WTC11 (cell line): ENCODE measurements at regions not wholly inside any gene's neighbourhood (a gene's known extent, or its start where the extent isn't known, plus 50 kb on each side); places are given as distances from the start of the nearest gene placed in this dataset.

Experiments used
- ATAC-seq: fragments of 200-7000 bp; cut with Tn5 transposase; 2 replicates; pipeline ENCODE4 v1.10.0; 2021; ENCODE audit warnings: mild to moderate bottlenecking, moderate library complexity
- CTCF ChIA-PET: fragments of 300-600 bp; sonication (Branson Sonifier 250); formaldehyde crosslinking; loops from one replicate; lab custom pipeline; 2021; ENCODE audit warnings: antibody characterized with exemption; lab: Charles Lee
- POLR2A ChIA-PET: fragments of 350-600 bp; sonication (Branson Sonifier 250); formaldehyde crosslinking; loops from one replicate; lab custom pipeline; 2021; ENCODE audit warnings: antibody characterized with exemption; lab: Charles Lee
- DNase-seq: peaks from one replicate; pipeline ENCODE4 v3.0.0; 2021; ENCODE audit warnings: low spot score
- H3K27ac Mint-ChIP-seq: 2 replicates; pipeline ENCODE4 v1.8.0; 2021; ENCODE audit warnings: mixed read lengths
- H3K27me3 Mint-ChIP-seq: 2 replicates; pipeline ENCODE4 v1.8.0; 2021; ENCODE audit warnings: low read depth, mild to moderate bottlenecking, moderate library complexity, mixed read lengths
- H3K36me3 Mint-ChIP-seq: 2 replicates; pipeline ENCODE4 v1.8.0; 2021; ENCODE audit warnings: mixed read lengths
- H3K4me1 Mint-ChIP-seq: 2 replicates; pipeline ENCODE4 v1.8.0; 2022; ENCODE audit warnings: mixed read lengths
- H3K4me3 Mint-ChIP-seq: 2 replicates; pipeline ENCODE4 v1.8.0; 2021; ENCODE audit warnings: mild to moderate bottlenecking, moderate library complexity, mixed read lengths
- H3K9me3 Mint-ChIP-seq: 2 replicates; pipeline ENCODE4 v1.8.0; 2021; ENCODE audit warnings: mixed read lengths
- GRHL2 ChIP-seq: fragments of 250-450 bp; sonication (Bioruptor Pico); IDR thresholded peaks from 2 replicates; pipeline ENCODE4 v1.8.0; 2022; ENCODE audit warnings: mild to moderate bottlenecking, moderate library complexity; ENCODE audit not compliant: insufficient replicate concordance, severe bottlenecking
- GTF2I ChIP-seq: fragments of 250-450 bp; sonication (Bioruptor Pico); conservative IDR thresholded peaks from 2 replicates; pipeline ENCODE4 v1.4.0; 2021; ENCODE audit warnings: mild to moderate bottlenecking
- IRF2 ChIP-seq: sonication (generic); formaldehyde crosslinking; IDR thresholded peaks from 2 replicates; pipeline ENCODE4 v1.8.0; 2022; ENCODE audit warnings: low read depth, missing genetic modification reagents, borderline replicate concordance
- JAZF1 ChIP-seq: fragments of 250-450 bp; sonication (Bioruptor Pico); IDR thresholded peaks from 2 replicates; pipeline ENCODE4 v1.9.0; 2021; ENCODE audit warnings: moderate library complexity, mild to moderate bottlenecking, inconsistent platforms
- MXD4 ChIP-seq: fragments of 250-450 bp; sonication (Bioruptor Pico); IDR thresholded peaks from 2 replicates; pipeline ENCODE4 v1.8.0; 2021; ENCODE audit warnings: mild to moderate bottlenecking, moderate library complexity, borderline replicate concordance
- NFE2L1 ChIP-seq: sonication (generic); formaldehyde crosslinking; IDR thresholded peaks from 2 replicates; pipeline ENCODE4 v1.8.1; 2023; ENCODE audit warnings: missing genetic modification reagents
- RELA ChIP-seq: sonication (generic); formaldehyde crosslinking; IDR thresholded peaks from 2 replicates; pipeline ENCODE4 v1.8.1; 2022; ENCODE audit warnings: missing genetic modification reagents, mild to moderate bottlenecking, borderline replicate concordance
- ZNF121 ChIP-seq: sonication (generic); formaldehyde crosslinking; IDR thresholded peaks from 2 replicates; pipeline ENCODE4 v1.8.0; 2023; ENCODE audit warnings: missing genetic modification reagents
- ZNF219 ChIP-seq: sonication (generic); formaldehyde crosslinking; IDR thresholded peaks from 2 replicates; pipeline ENCODE4 v1.8.0; 2023; ENCODE audit warnings: missing genetic modification reagents, mild to moderate bottlenecking, borderline replicate concordance
- ZNF396 ChIP-seq: fragments of 250-450 bp; sonication (Bioruptor Pico); IDR thresholded peaks from 2 replicates; pipeline ENCODE4 v1.8.0; 2021; ENCODE audit warnings: mild to moderate bottlenecking, moderate library complexity, borderline replicate concordance
- TF ChIP-seq, protein P1 (sequence below): fragments of 250-450 bp; sonication (Bioruptor Pico); IDR thresholded peaks from 2 replicates; pipeline ENCODE4 v1.9.0; 2021; ENCODE audit warnings: mild to moderate bottlenecking
- TF ChIP-seq, protein P2 (sequence below): sonication (generic); formaldehyde crosslinking; IDR thresholded peaks from 2 replicates; pipeline ENCODE4 v1.8.0; 2022; ENCODE audit warnings: missing genetic modification reagents
- TF ChIP-seq, protein P3 (sequence below): sonication (generic); formaldehyde crosslinking; IDR thresholded peaks from 2 replicates; pipeline ENCODE4 v1.8.0; 2022; ENCODE audit warnings: mild to moderate bottlenecking, missing genetic modification reagents
- TF ChIP-seq, protein P4 (sequence below): sonication (generic); formaldehyde crosslinking; IDR thresholded peaks from 2 replicates; pipeline ENCODE4 v1.8.1; 2022; ENCODE audit warnings: mild to moderate bottlenecking, missing genetic modification reagents, moderate library complexity, borderline replicate concordance
- TF ChIP-seq, protein P5 (sequence below): sonication (generic); formaldehyde crosslinking; IDR thresholded peaks from 2 replicates; pipeline ENCODE4 v1.8.0; 2023; ENCODE audit warnings: missing genetic modification reagents
- TF ChIP-seq, protein P6 (sequence below): sonication (generic); formaldehyde crosslinking; IDR thresholded peaks from 2 replicates; pipeline ENCODE4 v1.8.1; 2022; ENCODE audit warnings: low read depth, missing genetic modification reagents, borderline replicate concordance
- TF ChIP-seq, protein P7 (sequence below): fragments of 250-450 bp; sonication (Bioruptor Pico); IDR thresholded peaks from 2 replicates; pipeline ENCODE4 v1.8.0; 2021; ENCODE audit warnings: mild to moderate bottlenecking
- TF ChIP-seq, protein P8 (sequence below): sonication (generic); formaldehyde crosslinking; IDR thresholded peaks from 2 replicates; pipeline ENCODE4 v1.8.0; 2022; ENCODE audit warnings: mild to moderate bottlenecking, missing genetic modification reagents

DNA sequence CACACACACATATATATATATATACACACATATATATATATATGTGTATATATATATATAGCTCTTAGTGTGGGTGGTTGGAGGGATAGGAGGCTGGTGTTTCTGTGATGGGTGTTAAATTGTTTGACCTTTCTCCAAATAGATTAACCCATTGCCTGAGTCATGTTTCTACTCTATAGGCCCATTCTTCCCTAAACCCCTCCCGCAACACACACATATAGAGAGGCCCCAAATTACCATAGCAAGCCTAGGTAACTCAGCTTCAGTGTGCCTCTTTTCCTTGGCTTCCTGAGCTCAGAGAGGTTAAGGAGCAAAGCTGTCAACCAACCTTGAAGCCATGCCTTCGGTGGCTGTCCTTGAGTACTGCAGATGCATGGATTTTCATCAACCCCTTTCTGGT lies 98.7 kb upstream of the ADO start:
- peak; percentile 39; the same call in 1 of the 2 replicates for ATAC-seq
- no peak overlapping the region for H3K4me3 Mint-ChIP-seq
- no peak overlapping the region for H3K27ac Mint-ChIP-seq
- H3K27me3 Mint-ChIP-seq, result no peaks in the 10 kb centered on the region; the same call in 1 of the 2 replicates
- ChIA-PET CTCF (interaction anchor here (1.5 kb wide), 1 partner anchor 113 kb away, joined by 3 read pairs; no protein-coding TSS in a partner anchor), POLR2A (no interaction called here)
- H3K36me3 Mint-ChIP-seq, result no peaks in the 10 kb centered on the region
- peaks cover 4% of the 10 kb centered on the region for H3K4me1 Mint-ChIP-seq
- TF ChIP-seq ZNF121 (CRISPR knock-in tag) (no peak), RELA (no peak), JAZF1 (CRISPR knock-in tag) (no peak), MXD4 (CRISPR knock-in tag) (no peak), ZNF219 (CRISPR knock-in tag) (no peak), IRF2 (CRISPR knock-in tag) (no peak)
- TF ChIP-seq, protein P1, sequence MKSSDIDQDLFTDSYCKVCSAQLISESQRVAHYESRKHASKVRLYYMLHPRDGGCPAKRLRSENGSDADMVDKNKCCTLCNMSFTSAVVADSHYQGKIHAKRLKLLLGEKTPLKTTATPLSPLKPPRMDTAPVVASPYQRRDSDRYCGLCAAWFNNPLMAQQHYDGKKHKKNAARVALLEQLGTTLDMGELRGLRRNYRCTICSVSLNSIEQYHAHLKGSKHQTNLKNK (CRISPR knock-in tag), result no peak
- TF ChIP-seq, protein P2, sequence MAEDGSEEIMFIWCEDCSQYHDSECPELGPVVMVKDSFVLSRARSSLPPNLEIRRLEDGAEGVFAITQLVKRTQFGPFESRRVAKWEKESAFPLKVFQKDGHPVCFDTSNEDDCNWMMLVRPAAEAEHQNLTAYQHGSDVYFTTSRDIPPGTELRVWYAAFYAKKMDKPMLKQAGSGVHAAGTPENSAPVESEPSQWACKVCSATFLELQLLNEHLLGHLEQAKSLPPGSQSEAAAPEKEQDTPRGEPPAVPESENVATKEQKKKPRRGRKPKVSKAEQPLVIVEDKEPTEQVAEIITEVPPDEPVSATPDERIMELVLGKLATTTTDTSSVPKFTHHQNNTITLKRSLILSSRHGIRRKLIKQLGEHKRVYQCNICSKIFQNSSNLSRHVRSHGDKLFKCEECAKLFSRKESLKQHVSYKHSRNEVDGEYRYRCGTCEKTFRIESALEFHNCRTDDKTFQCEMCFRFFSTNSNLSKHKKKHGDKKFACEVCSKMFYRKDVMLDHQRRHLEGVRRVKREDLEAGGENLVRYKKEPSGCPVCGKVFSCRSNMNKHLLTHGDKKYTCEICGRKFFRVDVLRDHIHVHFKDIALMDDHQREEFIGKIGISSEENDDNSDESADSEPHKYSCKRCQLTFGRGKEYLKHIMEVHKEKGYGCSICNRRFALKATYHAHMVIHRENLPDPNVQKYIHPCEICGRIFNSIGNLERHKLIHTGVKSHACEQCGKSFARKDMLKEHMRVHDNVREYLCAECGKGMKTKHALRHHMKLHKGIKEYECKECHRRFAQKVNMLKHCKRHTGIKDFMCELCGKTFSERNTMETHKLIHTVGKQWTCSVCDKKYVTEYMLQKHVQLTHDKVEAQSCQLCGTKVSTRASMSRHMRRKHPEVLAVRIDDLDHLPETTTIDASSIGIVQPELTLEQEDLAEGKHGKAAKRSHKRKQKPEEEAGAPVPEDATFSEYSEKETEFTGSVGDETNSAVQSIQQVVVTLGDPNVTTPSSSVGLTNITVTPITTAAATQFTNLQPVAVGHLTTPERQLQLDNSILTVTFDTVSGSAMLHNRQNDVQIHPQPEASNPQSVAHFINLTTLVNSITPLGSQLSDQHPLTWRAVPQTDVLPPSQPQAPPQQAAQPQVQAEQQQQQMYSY (CRISPR knock-in tag), result no peak
- TF ChIP-seq, protein P3, sequence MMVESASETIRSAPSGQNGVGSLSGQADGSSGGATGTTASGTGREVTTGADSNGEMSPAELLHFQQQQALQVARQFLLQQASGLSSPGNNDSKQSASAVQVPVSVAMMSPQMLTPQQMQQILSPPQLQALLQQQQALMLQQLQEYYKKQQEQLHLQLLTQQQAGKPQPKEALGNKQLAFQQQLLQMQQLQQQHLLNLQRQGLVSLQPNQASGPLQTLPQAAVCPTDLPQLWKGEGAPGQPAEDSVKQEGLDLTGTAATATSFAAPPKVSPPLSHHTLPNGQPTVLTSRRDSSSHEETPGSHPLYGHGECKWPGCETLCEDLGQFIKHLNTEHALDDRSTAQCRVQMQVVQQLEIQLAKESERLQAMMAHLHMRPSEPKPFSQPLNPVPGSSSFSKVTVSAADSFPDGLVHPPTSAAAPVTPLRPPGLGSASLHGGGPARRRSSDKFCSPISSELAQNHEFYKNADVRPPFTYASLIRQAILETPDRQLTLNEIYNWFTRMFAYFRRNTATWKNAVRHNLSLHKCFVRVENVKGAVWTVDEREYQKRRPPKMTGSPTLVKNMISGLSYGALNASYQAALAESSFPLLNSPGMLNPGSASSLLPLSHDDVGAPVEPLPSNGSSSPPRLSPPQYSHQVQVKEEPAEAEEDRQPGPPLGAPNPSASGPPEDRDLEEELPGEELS (CRISPR knock-in tag), result no peak
- TF ChIP-seq, protein P4, sequence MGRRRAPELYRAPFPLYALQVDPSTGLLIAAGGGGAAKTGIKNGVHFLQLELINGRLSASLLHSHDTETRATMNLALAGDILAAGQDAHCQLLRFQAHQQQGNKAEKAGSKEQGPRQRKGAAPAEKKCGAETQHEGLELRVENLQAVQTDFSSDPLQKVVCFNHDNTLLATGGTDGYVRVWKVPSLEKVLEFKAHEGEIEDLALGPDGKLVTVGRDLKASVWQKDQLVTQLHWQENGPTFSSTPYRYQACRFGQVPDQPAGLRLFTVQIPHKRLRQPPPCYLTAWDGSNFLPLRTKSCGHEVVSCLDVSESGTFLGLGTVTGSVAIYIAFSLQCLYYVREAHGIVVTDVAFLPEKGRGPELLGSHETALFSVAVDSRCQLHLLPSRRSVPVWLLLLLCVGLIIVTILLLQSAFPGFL (CRISPR knock-in tag), result no peak
- TF ChIP-seq, protein P5, sequence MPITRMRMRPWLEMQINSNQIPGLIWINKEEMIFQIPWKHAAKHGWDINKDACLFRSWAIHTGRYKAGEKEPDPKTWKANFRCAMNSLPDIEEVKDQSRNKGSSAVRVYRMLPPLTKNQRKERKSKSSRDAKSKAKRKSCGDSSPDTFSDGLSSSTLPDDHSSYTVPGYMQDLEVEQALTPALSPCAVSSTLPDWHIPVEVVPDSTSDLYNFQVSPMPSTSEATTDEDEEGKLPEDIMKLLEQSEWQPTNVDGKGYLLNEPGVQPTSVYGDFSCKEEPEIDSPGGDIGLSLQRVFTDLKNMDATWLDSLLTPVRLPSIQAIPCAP (CRISPR knock-in tag), result no peak
- TF ChIP-seq, protein P6, sequence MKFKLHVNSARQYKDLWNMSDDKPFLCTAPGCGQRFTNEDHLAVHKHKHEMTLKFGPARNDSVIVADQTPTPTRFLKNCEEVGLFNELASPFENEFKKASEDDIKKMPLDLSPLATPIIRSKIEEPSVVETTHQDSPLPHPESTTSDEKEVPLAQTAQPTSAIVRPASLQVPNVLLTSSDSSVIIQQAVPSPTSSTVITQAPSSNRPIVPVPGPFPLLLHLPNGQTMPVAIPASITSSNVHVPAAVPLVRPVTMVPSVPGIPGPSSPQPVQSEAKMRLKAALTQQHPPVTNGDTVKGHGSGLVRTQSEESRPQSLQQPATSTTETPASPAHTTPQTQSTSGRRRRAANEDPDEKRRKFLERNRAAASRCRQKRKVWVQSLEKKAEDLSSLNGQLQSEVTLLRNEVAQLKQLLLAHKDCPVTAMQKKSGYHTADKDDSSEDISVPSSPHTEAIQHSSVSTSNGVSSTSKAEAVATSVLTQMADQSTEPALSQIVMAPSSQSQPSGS (CRISPR knock-in tag), result no peak
- DNase-seq, result no peak
- H3K9me3 Mint-ChIP-seq, result peaks cover 34% of the 10 kb centered on the region

DNA sequence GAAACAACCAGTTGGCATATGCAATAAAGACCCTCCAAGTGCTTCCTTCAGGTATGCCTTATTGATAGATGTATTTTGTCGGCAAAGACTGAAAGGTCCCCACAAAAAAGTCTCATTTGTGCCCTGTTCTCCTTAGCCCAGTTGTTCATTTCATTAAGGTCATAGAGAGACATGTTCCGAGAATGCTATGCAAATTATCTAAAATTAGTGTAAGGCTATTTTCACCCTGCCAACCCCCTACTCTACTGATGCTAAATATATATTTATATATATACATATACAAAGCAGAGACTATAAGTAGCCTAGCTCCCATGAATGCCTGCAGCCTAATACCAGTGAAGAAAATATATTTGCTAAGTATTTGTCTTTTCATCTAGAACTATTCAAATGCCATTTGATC lies 96.7 kb upstream of the ADO start:
- peaks cover 4% of the 10 kb centered on the region for H3K4me1 Mint-ChIP-seq
- ATAC-seq (no peak), DNase-seq (no peak)
- H3K4me3 Mint-ChIP-seq, result no peak overlapping the region
- ChIA-PET CTCF (no interaction called here), POLR2A (no interaction called here)
- peaks cover 26% of the 10 kb centered on the region for H3K9me3 Mint-ChIP-seq
- H3K36me3 Mint-ChIP-seq, result no peaks in the 10 kb centered on the region
- H3K27me3 Mint-ChIP-seq, result no peaks in the 10 kb centered on the region; the same call in 1 of the 2 replicates
- no peak overlapping the region for H3K27ac Mint-ChIP-seq
- TF ChIP-seq GTF2I (CRISPR knock-in tag), result no peak
- TF ChIP-seq GRHL2 (CRISPR knock-in tag), result no peak
- TF ChIP-seq, protein P2 (CRISPR knock-in tag), result no peak
- TF ChIP-seq NFE2L1 (CRISPR knock-in tag), result no peak
- TF ChIP-seq, protein P7, sequence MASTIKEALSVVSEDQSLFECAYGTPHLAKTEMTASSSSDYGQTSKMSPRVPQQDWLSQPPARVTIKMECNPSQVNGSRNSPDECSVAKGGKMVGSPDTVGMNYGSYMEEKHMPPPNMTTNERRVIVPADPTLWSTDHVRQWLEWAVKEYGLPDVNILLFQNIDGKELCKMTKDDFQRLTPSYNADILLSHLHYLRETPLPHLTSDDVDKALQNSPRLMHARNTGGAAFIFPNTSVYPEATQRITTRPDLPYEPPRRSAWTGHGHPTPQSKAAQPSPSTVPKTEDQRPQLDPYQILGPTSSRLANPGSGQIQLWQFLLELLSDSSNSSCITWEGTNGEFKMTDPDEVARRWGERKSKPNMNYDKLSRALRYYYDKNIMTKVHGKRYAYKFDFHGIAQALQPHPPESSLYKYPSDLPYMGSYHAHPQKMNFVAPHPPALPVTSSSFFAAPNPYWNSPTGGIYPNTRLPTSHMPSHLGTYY (CRISPR knock-in tag), result no peak
- TF ChIP-seq, protein P8, sequence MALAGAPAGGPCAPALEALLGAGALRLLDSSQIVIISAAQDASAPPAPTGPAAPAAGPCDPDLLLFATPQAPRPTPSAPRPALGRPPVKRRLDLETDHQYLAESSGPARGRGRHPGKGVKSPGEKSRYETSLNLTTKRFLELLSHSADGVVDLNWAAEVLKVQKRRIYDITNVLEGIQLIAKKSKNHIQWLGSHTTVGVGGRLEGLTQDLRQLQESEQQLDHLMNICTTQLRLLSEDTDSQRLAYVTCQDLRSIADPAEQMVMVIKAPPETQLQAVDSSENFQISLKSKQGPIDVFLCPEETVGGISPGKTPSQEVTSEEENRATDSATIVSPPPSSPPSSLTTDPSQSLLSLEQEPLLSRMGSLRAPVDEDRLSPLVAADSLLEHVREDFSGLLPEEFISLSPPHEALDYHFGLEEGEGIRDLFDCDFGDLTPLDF (CRISPR knock-in tag), result no peak
- TF ChIP-seq ZNF396 (CRISPR knock-in tag), result no peak
